GM23338 (cell line): ENCODE measurements at regions not wholly inside any gene's neighbourhood (a gene's known extent, or its start where the extent isn't known, plus 50 kb on each side); places are given as distances from the start of the nearest gene placed in this dataset.

ENCODE experiments used
- ATAC-seq: fragments of 200-7000 bp; cut with Tn5 transposase; 3 replicates; pipeline ENCODE4 v1.9.1; 2020
- DNase-seq: peaks from one replicate; pipeline ENCODE4 v3.0.0-alpha.2; 2015; ENCODE audit warnings: low spot score
- H2AFZ ChIP-seq: fragments of 200-600 bp; sonication (generic); 2 replicates; pipeline ENCODE4 v1.8.0; 2016; ENCODE audit warnings: antibody characterized with exemption, mild to moderate bottlenecking, moderate library complexity
- H3F3A ChIP-seq: fragments of 200-600 bp; sonication (generic); replicated peaks from 2 replicates; pipeline ENCODE4 v1.8.0; 2017; ENCODE audit warnings: antibody characterized with exemption, mixed run types, low read depth
- H3K27ac ChIP-seq: fragments of 200-600 bp; sonication (generic); 2 replicates; pipeline ENCODE4 v1.6.1; 2016; ENCODE audit warnings: low read depth
- H3K27me3 ChIP-seq: fragments of 200-600 bp; sonication (generic); 2 replicates; pipeline ENCODE4 v1.8.0; 2016; ENCODE audit warnings: mild to moderate bottlenecking, mixed run types, moderate library complexity; ENCODE audit not compliant: insufficient read depth
- H3K36me3 ChIP-seq: fragments of 200-600 bp; sonication (generic); 2 replicates; pipeline ENCODE4 v1.8.0; 2016; ENCODE audit warnings: mild to moderate bottlenecking; ENCODE audit not compliant: insufficient read depth
- H3K4me1 ChIP-seq: fragments of 200-600 bp; sonication (generic); 2 replicates; pipeline ENCODE4 v1.8.0; 2016; ENCODE audit warnings: mild to moderate bottlenecking, moderate library complexity; ENCODE audit not compliant: insufficient read depth
- H3K4me2 ChIP-seq: fragments of 200-600 bp; sonication (generic); 2 replicates; pipeline ENCODE4 v1.7.1; 2017; ENCODE audit warnings: mixed run types
- H3K4me3 ChIP-seq: fragments of 200-600 bp; sonication (generic); 2 replicates; pipeline ENCODE4 v1.6.1; 2016; ENCODE audit warnings: mixed run types
- H3K79me2 ChIP-seq: fragments of 200-600 bp; sonication (generic); replicated peaks from 2 replicates; pipeline ENCODE4 v1.8.0; 2017; ENCODE audit warnings: mild to moderate bottlenecking; ENCODE audit not compliant: insufficient read depth
- H3K9me2 ChIP-seq: fragments of 200-600 bp; sonication (generic); 2 replicates; pipeline ENCODE4 v1.8.0; 2017; ENCODE audit not compliant: insufficient read depth
- H4K20me1 ChIP-seq: fragments of 200-600 bp; sonication (generic); replicated peaks from 2 replicates; pipeline ENCODE4 v1.8.0; 2017; ENCODE audit warnings: mild to moderate bottlenecking; ENCODE audit not compliant: insufficient read depth
- H3K27ac Mint-ChIP-seq: 2 replicates; pipeline ENCODE4 v1.8.0; 2020; ENCODE audit warnings: inconsistent platforms, mild to moderate bottlenecking, moderate library complexity, mixed read lengths
- H3K27me3 Mint-ChIP-seq: 3 replicates; pipeline ENCODE4 v1.8.0; 2022; ENCODE audit warnings: low read depth, mild to moderate bottlenecking, moderate library complexity, mixed read lengths, inconsistent platforms; ENCODE audit not compliant: insufficient read depth, poor library complexity
- H3K36me3 Mint-ChIP-seq: 3 replicates; pipeline ENCODE4 v1.8.0; 2021; ENCODE audit warnings: low read depth, mild to moderate bottlenecking, inconsistent platforms, moderate library complexity, mixed read lengths
- H3K4me1 Mint-ChIP-seq: 3 replicates; pipeline ENCODE4 v1.8.0; 2020; ENCODE audit warnings: mild to moderate bottlenecking, inconsistent platforms, mixed read lengths
- H3K4me3 Mint-ChIP-seq: 3 replicates; pipeline ENCODE4 v1.8.0; 2021; ENCODE audit warnings: moderate library complexity, mild to moderate bottlenecking, inconsistent platforms, mixed read lengths
- H3K9me3 Mint-ChIP-seq: 3 replicates; pipeline ENCODE4 v1.8.0; 2020; ENCODE audit warnings: moderate library complexity, mild to moderate bottlenecking, inconsistent platforms, mixed read lengths
- CREB1 ChIP-seq: fragments of 250-450 bp; sonication (Bioruptor Pico); IDR thresholded peaks from 2 replicates; pipeline ENCODE4 v1.5.0; 2020; ENCODE audit warnings: low read depth, mild to moderate bottlenecking, moderate library complexity
- EZH2 ChIP-seq: fragments of 200-600 bp; sonication (generic); IDR thresholded peaks from one replicate; pipeline ENCODE4 v1.8.0; 2017; ENCODE audit warnings: antibody characterized with exemption, mild to moderate bottlenecking, low read depth; ENCODE audit not compliant: unreplicated experiment
- EZH2phosphoT487 ChIP-seq: fragments of 200-600 bp; sonication (generic); IDR thresholded peaks from one replicate; pipeline ENCODE4 v1.8.1; 2018; ENCODE audit warnings: antibody characterized with exemption; ENCODE audit not compliant: unreplicated experiment
- JUNB ChIP-seq: IDR thresholded peaks from one replicate; pipeline ENCODE4 v1.6.1; 2016; ENCODE audit warnings: antibody characterized with exemption; ENCODE audit not compliant: unreplicated experiment
- NANOG ChIP-seq: IDR thresholded peaks from 2 replicates; pipeline ENCODE4 v1.6.1; 2016; ENCODE audit warnings: antibody characterized with exemption, borderline replicate concordance
- POLR2AphosphoS5 ChIP-seq: IDR thresholded peaks from 2 replicates; pipeline ENCODE4 v1.6.1; 2016; ENCODE audit warnings: antibody characterized with exemption, low read depth
- STAT1 ChIP-seq: IDR thresholded peaks from one replicate; pipeline ENCODE4 v1.6.1; 2016; ENCODE audit warnings: antibody characterized with exemption; ENCODE audit not compliant: unreplicated experiment
- ZNF114 ChIP-seq: fragments of 250-450 bp; sonication (Bioruptor Pico); IDR thresholded peaks from 2 replicates; pipeline ENCODE4 v1.5.0; 2020; ENCODE audit warnings: mild to moderate bottlenecking, moderate library complexity
- TF ChIP-seq, protein P1 (sequence below): fragments of 250-450 bp; sonication (Bioruptor Pico); IDR thresholded peaks from 2 replicates; pipeline ENCODE4 v1.5.0; 2020; ENCODE audit warnings: mild to moderate bottlenecking, moderate library complexity

GRCh38 chr11:122230385-122230755 lies 114.4 kb upstream of the BLID start:
- TF ChIP-seq EZH2phosphoT487 (no peak), STAT1 (no peak), JUNB (no peak)
- H3K9me2 ChIP-seq = no peaks in the 10 kb centered on the region
- Mint-ChIP-seq H3K27me3 (peaks cover 6% of the 10 kb centered on the region), H3K4me1 (peaks cover 3% of the 10 kb centered on the region), H3K9me3 (no peaks in the 10 kb centered on the region), H3K36me3 (no peaks in the 10 kb centered on the region), H3K27ac (no peak overlapping the region), H3K4me3 (no peak overlapping the region)
- H3K4me1 ChIP-seq = peaks cover 24% of the 10 kb centered on the region
- H2AFZ ChIP-seq = peak overlapping the region; percentile 19
- H3K4me2 ChIP-seq = no peak overlapping the region; the same call in 1 of the 2 replicates
- H3K27me3 ChIP-seq = no peaks in the 10 kb centered on the region
- no peaks in the 10 kb centered on the region for H3K36me3 ChIP-seq
- no peak for DNase-seq
- H4K20me1 ChIP-seq = no peaks in the 10 kb centered on the region
- no peak overlapping the region for H3K27ac ChIP-seq
- H3K79me2 ChIP-seq = no peaks in the 10 kb centered on the region
- no peak overlapping the region for H3K4me3 ChIP-seq
- H3F3A ChIP-seq = peaks cover 5% of the 10 kb centered on the region; the same call in 1 of the 2 replicates
- ATAC-seq = no peak

- DNase-seq = peak; percentile 76
- no peak overlapping the region; the same call in 1 of the 2 replicates for H3K4me3 ChIP-seq
- peak; percentile 91 for ATAC-seq
- H3K36me3 Mint-ChIP-seq = no peaks in the 10 kb centered on the region
- peaks cover 5% of the 10 kb centered on the region; the same call in 1 of the 2 replicates for H3F3A ChIP-seq
- peak overlapping the region; percentile 24; the same call in 1 of the 3 replicates for H3K4me3 Mint-ChIP-seq
- H3K36me3 ChIP-seq = no peaks in the 10 kb centered on the region
- H3K9me2 ChIP-seq = no peaks in the 10 kb centered on the region
- peak overlapping the region; percentile 1 for H3K4me2 ChIP-seq
- H3K4me1 Mint-ChIP-seq = peaks cover 8% of the 10 kb centered on the region
- TF ChIP-seq CREB1 (CRISPR knock-in tag) (no peak), POLR2AphosphoS5 (0 out of 2 replicates have a peak, but pooled peaks have one; percentile 16), EZH2phosphoT487 (no peak), EZH2 (no peak)
- no peaks in the 10 kb centered on the region for H4K20me1 ChIP-seq
- peaks cover 24% of the 10 kb centered on the region for H3K4me1 ChIP-seq
- peak overlapping the region; percentile 79 for H3K27ac ChIP-seq
- H3K27me3 Mint-ChIP-seq = peaks cover 6% of the 10 kb centered on the region
- H3K27ac Mint-ChIP-seq = peak overlapping the region; percentile 79
- peak overlapping the region; percentile 19 for H2AFZ ChIP-seq
- H3K79me2 ChIP-seq = no peaks in the 10 kb centered on the region
- H3K9me3 Mint-ChIP-seq = no peaks in the 10 kb centered on the region
- H3K27me3 ChIP-seq = no peaks in the 10 kb centered on the region
Observed at GRCh38 chr11:122229481-122230384, 113.7 kb upstream of the BLID start.

DNA sequence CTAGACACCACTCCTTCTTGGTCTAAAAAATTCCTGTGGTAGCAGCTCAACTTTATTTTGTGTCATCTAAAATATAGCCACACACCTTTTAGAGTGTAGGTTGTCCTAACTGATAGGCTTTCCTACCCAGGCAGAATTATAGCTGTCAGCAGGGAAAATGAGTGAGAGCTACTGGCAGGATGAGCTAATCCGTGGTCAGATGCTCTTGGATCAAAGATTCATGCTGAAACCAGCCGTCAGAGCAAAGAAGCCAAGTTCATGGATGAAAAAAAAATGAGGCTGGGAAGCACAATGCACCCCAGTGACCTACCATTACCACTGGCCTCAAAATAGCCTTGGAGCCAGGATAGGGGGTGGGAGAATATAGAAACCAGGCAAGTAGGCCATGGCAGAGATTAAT lies 113.1 kb upstream of the BLID start:
- Mint-ChIP-seq H3K27ac (peak overlapping the region; percentile 79), H3K4me1 (peaks cover 11% of the 10 kb centered on the region), H3K4me3 (peak overlapping the region; percentile 23; the same call in 1 of the 3 replicates), H3K36me3 (no peaks in the 10 kb centered on the region), H3K27me3 (peaks cover 6% of the 10 kb centered on the region), H3K9me3 (no peaks in the 10 kb centered on the region)
- Histone ChIP-seq H3K9me2 (no peaks in the 10 kb centered on the region), H3K4me2 (peak overlapping the region; percentile 1), H3F3A (peaks cover 5% of the 10 kb centered on the region; the same call in 1 of the 2 replicates), H2AFZ (peak overlapping the region; percentile 19; the same call in 1 of the 2 replicates), H3K4me3 (no peak overlapping the region; the same call in 1 of the 2 replicates), H3K4me1 (peaks cover 24% of the 10 kb centered on the region), H3K79me2 (no peaks in the 10 kb centered on the region), H4K20me1 (no peaks in the 10 kb centered on the region), H3K27ac (peak overlapping the region; percentile 79; the same call in 1 of the 2 replicates), H3K27me3 (no peaks in the 10 kb centered on the region), H3K36me3 (no peaks in the 10 kb centered on the region)
- ATAC-seq (peak; percentile 20; the same call in 2 of the 3 replicates), DNase-seq (no peak)
- TF ChIP-seq, protein P1, sequence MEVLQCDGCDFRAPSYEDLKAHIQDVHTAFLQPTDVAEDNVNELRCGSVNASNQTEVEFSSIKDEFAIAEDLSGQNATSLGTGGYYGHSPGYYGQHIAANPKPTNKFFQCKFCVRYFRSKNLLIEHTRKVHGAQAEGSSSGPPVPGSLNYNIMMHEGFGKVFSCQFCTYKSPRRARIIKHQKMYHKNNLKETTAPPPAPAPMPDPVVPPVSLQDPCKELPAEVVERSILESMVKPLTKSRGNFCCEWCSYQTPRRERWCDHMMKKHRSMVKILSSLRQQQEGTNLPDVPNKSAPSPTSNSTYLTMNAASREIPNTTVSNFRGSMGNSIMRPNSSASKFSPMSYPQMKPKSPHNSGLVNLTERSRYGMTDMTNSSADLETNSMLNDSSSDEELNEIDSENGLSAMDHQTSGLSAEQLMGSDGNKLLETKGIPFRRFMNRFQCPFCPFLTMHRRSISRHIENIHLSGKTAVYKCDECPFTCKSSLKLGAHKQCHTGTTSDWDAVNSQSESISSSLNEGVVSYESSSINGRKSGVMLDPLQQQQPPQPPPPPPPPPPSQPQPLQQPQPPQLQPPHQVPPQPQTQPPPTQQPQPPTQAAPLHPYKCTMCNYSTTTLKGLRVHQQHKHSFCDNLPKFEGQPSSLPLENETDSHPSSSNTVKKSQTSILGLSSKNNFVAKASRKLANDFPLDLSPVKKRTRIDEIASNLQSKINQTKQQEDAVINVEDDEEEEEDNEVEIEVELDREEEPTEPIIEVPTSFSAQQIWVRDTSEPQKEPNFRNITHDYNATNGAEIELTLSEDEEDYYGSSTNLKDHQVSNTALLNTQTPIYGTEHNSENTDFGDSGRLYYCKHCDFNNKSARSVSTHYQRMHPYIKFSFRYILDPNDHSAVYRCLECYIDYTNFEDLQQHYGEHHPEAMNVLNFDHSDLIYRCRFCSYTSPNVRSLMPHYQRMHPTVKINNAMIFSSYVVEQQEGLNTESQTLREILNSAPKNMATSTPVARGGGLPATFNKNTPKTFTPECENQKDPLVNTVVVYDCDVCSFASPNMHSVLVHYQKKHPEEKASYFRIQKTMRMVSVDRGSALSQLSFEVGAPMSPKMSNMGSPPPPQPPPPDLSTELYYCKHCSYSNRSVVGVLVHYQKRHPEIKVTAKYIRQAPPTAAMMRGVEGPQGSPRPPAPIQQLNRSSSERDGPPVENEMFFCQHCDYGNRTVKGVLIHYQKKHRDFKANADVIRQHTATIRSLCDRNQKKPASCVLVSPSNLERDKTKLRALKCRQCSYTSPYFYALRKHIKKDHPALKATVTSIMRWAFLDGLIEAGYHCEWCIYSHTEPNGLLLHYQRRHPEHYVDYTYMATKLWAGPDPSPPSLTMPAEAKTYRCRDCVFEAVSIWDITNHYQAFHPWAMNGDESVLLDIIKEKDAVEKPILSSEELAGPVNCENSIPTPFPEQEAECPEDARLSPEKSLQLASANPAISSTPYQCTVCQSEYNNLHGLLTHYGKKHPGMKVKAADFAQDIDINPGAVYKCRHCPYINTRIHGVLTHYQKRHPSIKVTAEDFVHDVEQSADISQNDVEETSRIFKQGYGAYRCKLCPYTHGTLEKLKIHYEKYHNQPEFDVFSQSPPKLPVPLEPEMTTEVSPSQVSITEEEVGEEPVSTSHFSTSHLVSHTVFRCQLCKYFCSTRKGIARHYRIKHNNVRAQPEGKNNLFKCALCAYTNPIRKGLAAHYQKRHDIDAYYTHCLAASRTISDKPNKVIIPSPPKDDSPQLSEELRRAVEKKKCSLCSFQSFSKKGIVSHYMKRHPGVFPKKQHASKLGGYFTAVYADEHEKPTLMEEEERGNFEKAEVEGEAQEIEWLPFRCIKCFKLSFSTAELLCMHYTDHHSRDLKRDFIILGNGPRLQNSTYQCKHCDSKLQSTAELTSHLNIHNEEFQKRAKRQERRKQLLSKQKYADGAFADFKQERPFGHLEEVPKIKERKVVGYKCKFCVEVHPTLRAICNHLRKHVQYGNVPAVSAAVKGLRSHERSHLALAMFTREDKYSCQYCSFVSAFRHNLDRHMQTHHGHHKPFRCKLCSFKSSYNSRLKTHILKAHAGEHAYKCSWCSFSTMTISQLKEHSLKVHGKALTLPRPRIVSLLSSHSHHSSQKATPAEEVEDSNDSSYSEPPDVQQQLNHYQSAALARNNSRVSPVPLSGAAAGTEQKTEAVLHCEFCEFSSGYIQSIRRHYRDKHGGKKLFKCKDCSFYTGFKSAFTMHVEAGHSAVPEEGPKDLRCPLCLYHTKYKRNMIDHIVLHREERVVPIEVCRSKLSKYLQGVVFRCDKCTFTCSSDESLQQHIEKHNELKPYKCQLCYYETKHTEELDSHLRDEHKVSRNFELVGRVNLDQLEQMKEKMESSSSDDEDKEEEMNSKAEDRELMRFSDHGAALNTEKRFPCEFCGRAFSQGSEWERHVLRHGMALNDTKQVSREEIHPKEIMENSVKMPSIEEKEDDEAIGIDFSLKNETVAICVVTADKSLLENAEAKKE (CRISPR knock-in tag) = no peak
- no peak for TF ChIP-seq JUNB
- TF ChIP-seq NANOG = no peak
- TF ChIP-seq ZNF114 = no peak
- TF ChIP-seq STAT1 = no peak
